ENCODE measurements at regions not wholly inside any gene's neighbourhood (a gene's known extent, or its start where the extent isn't known, plus 50 kb on each side); places are given as distances from the start of the nearest gene placed in this dataset.
"Not testable (repeated sequence)": the region's sequence is repeated elsewhere in the genome, so short reads cannot be mapped to it uniquely, and the experiment has no call there.

- DNase-seq; in situ Hi-C loops (cut with MboI; ENCODE audit: low pct_unique_long_range_greater_than_20kb, low sequenced_read_pairs): not testable (repeated sequence)
Measured at GRCh38 chr7:51599935-51600334, 283.3 kb upstream of the COBL start.

- DNase-seq, result no peak
- in situ Hi-C loops (cut with MboI; ENCODE audit: low pct_unique_long_range_greater_than_20kb, low sequenced_read_pairs), result no loop called here
Measured at GRCh38 chr7:51593628-51594027, 277.0 kb upstream of the COBL start.

- DNase-seq, result no peak
- in situ Hi-C loops (cut with MboI; ENCODE audit: low pct_unique_long_range_greater_than_20kb, low sequenced_read_pairs), result no loop called here
Measured at GRCh38 chr7:51592842-51593599, 276.4 kb upstream of the COBL start.

- DNase-seq, result no peak
- in situ Hi-C loops (cut with MboI; ENCODE audit: low pct_unique_long_range_greater_than_20kb, low sequenced_read_pairs), result no loop called here
Measured at GRCh38 chr7:51591223-51591622, 274.6 kb upstream of the COBL start.

GRCh38 chr7:51590746-51591145 lies 274.1 kb upstream of the COBL start:
- no peak for DNase-seq
- in situ Hi-C loops (cut with MboI; ENCODE audit: low pct_unique_long_range_greater_than_20kb, low sequenced_read_pairs), result no loop called here

GRCh38 chr7:51589111-51589510 lies 272.5 kb upstream of the COBL start:
- DNase-seq, result no peak
- in situ Hi-C loops (cut with MboI; ENCODE audit: low pct_unique_long_range_greater_than_20kb, low sequenced_read_pairs), result no loop called here

GRCh38 chr7:51587604-51588003 lies 271.0 kb upstream of the COBL start:
- in situ Hi-C loops (cut with MboI; ENCODE audit: low pct_unique_long_range_greater_than_20kb, low sequenced_read_pairs), result no loop called here
- no peak for DNase-seq

- DNase-seq, result no peak
- in situ Hi-C loops (cut with MboI; ENCODE audit: low pct_unique_long_range_greater_than_20kb, low sequenced_read_pairs), result no loop called here
Measured at GRCh38 chr7:51577390-51577789, 260.8 kb upstream of the COBL start.

- in situ Hi-C loops (cut with MboI; ENCODE audit: low pct_unique_long_range_greater_than_20kb, low sequenced_read_pairs), result no loop called here
Measured at GRCh38 chr7:51569581-51569980, 253.0 kb upstream of the COBL start.

GRCh38 chr7:51569176-51569575 lies 252.6 kb upstream of the COBL start:
- DNase-seq, result no peak
- in situ Hi-C loops (cut with MboI; ENCODE audit: low pct_unique_long_range_greater_than_20kb, low sequenced_read_pairs), result no loop called here

More at GRCh38 chr7:51569581-51569980, 253.0 kb upstream of the COBL start:
- DNase-seq, result no peak

GRCh38 chr7:51551070-51551469 lies 234.5 kb upstream of the COBL start:
- in situ Hi-C loops (cut with MboI; ENCODE audit: low pct_unique_long_range_greater_than_20kb, low sequenced_read_pairs), result no loop called here
- DNase-seq, result no peak

GRCh38 chr7:51545131-51545530 lies 228.5 kb upstream of the COBL start:
- in situ Hi-C loops (cut with MboI; ENCODE audit: low pct_unique_long_range_greater_than_20kb, low sequenced_read_pairs), result no loop called here
- no peak for DNase-seq

- DNase-seq, result no peak
- in situ Hi-C loops (cut with MboI; ENCODE audit: low pct_unique_long_range_greater_than_20kb, low sequenced_read_pairs), result no loop called here
Measured at GRCh38 chr7:51543801-51544553, 227.4 kb upstream of the COBL start.

- in situ Hi-C loops (cut with MboI; ENCODE audit: low pct_unique_long_range_greater_than_20kb, low sequenced_read_pairs), result not testable (repeated sequence)
Measured at GRCh38 chr7:51540906-51541305, 224.3 kb upstream of the COBL start.

GRCh38 chr7:51539840-51540239 lies 223.2 kb upstream of the COBL start:
- in situ Hi-C loops (cut with MboI; ENCODE audit: low pct_unique_long_range_greater_than_20kb, low sequenced_read_pairs), result no loop called here
- no peak for DNase-seq

More at GRCh38 chr7:51540906-51541305, 224.3 kb upstream of the COBL start:
- DNase-seq, result not testable (repeated sequence)

GRCh38 chr7:51528172-51528571 lies 211.6 kb upstream of the COBL start:
- in situ Hi-C loops (cut with MboI; ENCODE audit: low pct_unique_long_range_greater_than_20kb, low sequenced_read_pairs), result no loop called here

GRCh38 chr7:51521694-51522312 lies 205.2 kb upstream of the COBL start:
- in situ Hi-C loops (cut with MboI; ENCODE audit: low pct_unique_long_range_greater_than_20kb, low sequenced_read_pairs), result no loop called here
- DNase-seq, result no peak

More at GRCh38 chr7:51528172-51528571, 211.6 kb upstream of the COBL start:
- DNase-seq, result no peak

- in situ Hi-C loops (cut with MboI; ENCODE audit: low pct_unique_long_range_greater_than_20kb, low sequenced_read_pairs), result no loop called here
- no peak for DNase-seq
Measured at GRCh38 chr7:51521054-51521453, 204.4 kb upstream of the COBL start.

GRCh38 chr7:51518646-51519045 lies 202.0 kb upstream of the COBL start:
- in situ Hi-C loops (cut with MboI; ENCODE audit: low pct_unique_long_range_greater_than_20kb, low sequenced_read_pairs), result no loop called here
- DNase-seq, result no peak

GRCh38 chr7:51517187-51517586 lies 200.6 kb upstream of the COBL start:
- in situ Hi-C loops (cut with MboI; ENCODE audit: low pct_unique_long_range_greater_than_20kb, low sequenced_read_pairs), result no loop called here
- DNase-seq, result no peak
